ENCODE measurements at regions not wholly inside any gene's neighbourhood (a gene's known extent, or its start where the extent isn't known, plus 50 kb on each side); places are given as distances from the start of the nearest gene placed in this dataset.

DNA sequence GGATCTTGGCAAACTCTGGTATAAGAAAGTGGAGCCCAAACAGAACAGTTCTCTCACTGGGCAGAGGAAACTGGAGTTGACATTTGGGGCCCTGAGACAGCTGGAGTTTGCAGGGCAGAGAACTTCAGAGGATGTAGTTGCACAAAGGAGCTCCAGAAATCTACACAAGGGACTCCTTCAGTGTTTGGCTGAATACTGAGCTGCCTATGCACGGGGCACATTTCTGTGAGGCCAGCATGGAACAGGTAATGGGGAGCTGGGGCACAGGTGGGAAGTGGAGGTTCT lies 169.3 kb downstream of the ANKRD60 start (continued):
- TF ChIP-seq ZNF462 (CRISPR knock-in tag; IDR thresholded peaks at IDR 0.05) = no peak
- no peak for TF ChIP-seq ZNF331 (CRISPR knock-in tag; IDR thresholded peaks at IDR 0.05; ENCODE audit: low read depth)
- TF ChIP-seq STAT1 (IDR thresholded peaks at IDR 0.05; ENCODE audit: unreplicated experiment) = no peak
- TF ChIP-seq, protein P1, sequence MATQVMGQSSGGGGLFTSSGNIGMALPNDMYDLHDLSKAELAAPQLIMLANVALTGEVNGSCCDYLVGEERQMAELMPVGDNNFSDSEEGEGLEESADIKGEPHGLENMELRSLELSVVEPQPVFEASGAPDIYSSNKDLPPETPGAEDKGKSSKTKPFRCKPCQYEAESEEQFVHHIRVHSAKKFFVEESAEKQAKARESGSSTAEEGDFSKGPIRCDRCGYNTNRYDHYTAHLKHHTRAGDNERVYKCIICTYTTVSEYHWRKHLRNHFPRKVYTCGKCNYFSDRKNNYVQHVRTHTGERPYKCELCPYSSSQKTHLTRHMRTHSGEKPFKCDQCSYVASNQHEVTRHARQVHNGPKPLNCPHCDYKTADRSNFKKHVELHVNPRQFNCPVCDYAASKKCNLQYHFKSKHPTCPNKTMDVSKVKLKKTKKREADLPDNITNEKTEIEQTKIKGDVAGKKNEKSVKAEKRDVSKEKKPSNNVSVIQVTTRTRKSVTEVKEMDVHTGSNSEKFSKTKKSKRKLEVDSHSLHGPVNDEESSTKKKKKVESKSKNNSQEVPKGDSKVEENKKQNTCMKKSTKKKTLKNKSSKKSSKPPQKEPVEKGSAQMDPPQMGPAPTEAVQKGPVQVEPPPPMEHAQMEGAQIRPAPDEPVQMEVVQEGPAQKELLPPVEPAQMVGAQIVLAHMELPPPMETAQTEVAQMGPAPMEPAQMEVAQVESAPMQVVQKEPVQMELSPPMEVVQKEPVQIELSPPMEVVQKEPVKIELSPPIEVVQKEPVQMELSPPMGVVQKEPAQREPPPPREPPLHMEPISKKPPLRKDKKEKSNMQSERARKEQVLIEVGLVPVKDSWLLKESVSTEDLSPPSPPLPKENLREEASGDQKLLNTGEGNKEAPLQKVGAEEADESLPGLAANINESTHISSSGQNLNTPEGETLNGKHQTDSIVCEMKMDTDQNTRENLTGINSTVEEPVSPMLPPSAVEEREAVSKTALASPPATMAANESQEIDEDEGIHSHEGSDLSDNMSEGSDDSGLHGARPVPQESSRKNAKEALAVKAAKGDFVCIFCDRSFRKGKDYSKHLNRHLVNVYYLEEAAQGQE (IDR thresholded peaks at IDR 0.05; ENCODE audit: unreplicated experiment) = no peak
- no peak for TF ChIP-seq JUNB (IDR thresholded peaks at IDR 0.05; ENCODE audit: unreplicated experiment)
- TF ChIP-seq EZH2phosphoT487 (IDR thresholded peaks at IDR 0.05; ENCODE audit: unreplicated experiment) = no peak
